Activated naive CD4-positive, alpha-beta T cell treated with anti-CD3 and anti-CD28 coated beads, Interleukin-2, amount 50 U/mL, for 72 hours (primary cell): ENCODE measurements at regions not wholly inside any gene's neighbourhood (a gene's known extent, or its start where the extent isn't known, plus 50 kb on each side); places are given as distances from the start of the nearest gene placed in this dataset.
"Not testable (repeated sequence)": the region's sequence is repeated elsewhere in the genome, so short reads cannot be mapped to it uniquely, and the experiment has no call there.

ENCODE experiments used
- ATAC-seq, 2 donors: fragments of 150-1000 bp; cut with Tn5 transposase; 2 replicates each; pipeline ENCODE4 v1.10.0; 2021; ENCODE audit warnings: mild to moderate bottlenecking in 2 of 2, moderate library complexity in 2 of 2
- DNase-seq, 2 donors: peaks; one replicate each; pipeline ENCODE4 v3.0.0; 2021 to 2022; ENCODE audit warnings: low spot score in 2 of 2
- H3K27ac Mint-ChIP-seq, 2 donors: one replicate each; pipeline ENCODE4 v1.8.0; 2022; ENCODE audit warnings: mild to moderate bottlenecking in 2 of 2, mixed read lengths in 2 of 2
- H3K36me3 Mint-ChIP-seq, 2 donors: one replicate each; pipeline ENCODE4 v1.8.0; 2022; ENCODE audit warnings: mixed read lengths in 2 of 2
- H3K9me3 Mint-ChIP-seq, 2 donors: one replicate each; pipeline ENCODE4 v1.8.0; 2022; ENCODE audit warnings: mixed read lengths in 2 of 2

DNA sequence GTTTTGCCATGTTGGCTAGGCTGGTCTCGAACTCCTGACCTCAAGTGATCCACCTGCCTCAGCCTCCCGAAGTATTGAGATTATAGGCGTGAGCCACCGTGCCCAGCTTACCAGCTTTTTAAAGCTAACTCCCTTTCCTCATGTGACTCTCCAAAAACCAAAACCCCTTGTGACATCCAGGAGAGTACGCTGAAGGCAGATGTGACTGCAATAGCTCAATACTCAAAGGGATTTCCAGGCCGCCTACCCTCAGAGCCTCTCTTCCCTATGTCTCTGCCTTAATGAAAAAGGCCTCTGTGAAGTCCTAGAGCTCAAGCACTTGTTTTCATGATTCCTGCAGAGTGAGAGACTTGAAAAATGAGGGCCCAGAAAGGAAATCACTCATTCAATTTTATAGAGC is 82.6 kb downstream of the TEX35 start:
- no peak overlapping the region for H3K27ac Mint-ChIP-seq
- no peaks in the 10 kb centered on the region for H3K9me3 Mint-ChIP-seq
- H3K36me3 Mint-ChIP-seq, result no peaks in the 10 kb centered on the region
- ATAC-seq, result no peak
- no peak for DNase-seq

GRCh38 chr1:178599087-178599486 is 86.2 kb downstream of the TEX35 start:
- ATAC-seq, result no peak
- no peak for DNase-seq
- H3K9me3 Mint-ChIP-seq, result no peaks in the 10 kb centered on the region
- no peak overlapping the region for H3K27ac Mint-ChIP-seq
- no peaks in the 10 kb centered on the region for H3K36me3 Mint-ChIP-seq

GRCh38 chr1:178599745-178600144 is 86.8 kb downstream of the TEX35 start:
- Mint-ChIP-seq H3K27ac (no peak overlapping the region), H3K36me3 (no peaks in the 10 kb centered on the region), H3K9me3 (no peaks in the 10 kb centered on the region)
- ATAC-seq (no peak), DNase-seq (no peak)

DNA sequence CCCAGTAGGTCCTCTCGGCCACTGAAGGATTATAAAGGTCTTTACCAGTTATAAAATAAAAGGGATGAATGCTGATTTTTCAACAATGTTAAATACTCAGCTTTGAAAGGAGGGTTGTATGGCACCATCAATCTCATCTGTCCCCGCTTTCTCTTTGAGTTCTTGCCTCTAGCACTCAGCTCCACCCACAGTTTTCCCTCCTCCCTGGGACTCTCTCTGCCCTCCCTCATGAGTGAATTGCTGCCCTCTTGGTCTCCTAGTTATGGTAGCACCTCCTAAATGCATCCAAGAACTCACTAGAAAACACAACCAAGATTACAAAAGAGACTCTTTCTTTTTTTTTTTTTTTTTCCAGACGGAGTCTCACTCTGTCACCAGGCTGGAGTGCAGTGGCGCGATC is 91.0 kb downstream of the TEX35 start:
- DNase-seq, result no peak

GRCh38 chr1:178606839-178607238 is 93.9 kb downstream of the TEX35 start:
- Mint-ChIP-seq H3K27ac (peak overlapping the region in 1 of 2 donors; percentile 16), H3K9me3 (no peaks in the 10 kb centered on the region), H3K36me3 (no peaks in the 10 kb centered on the region)
- ATAC-seq (no peak), DNase-seq (no peak)

More for the DNA sequence above, 91.0 kb downstream of the TEX35 start:
- no peak for ATAC-seq
- Mint-ChIP-seq H3K9me3 (no peaks in the 10 kb centered on the region), H3K36me3 (no peaks in the 10 kb centered on the region), H3K27ac (no peak overlapping the region)

DNA sequence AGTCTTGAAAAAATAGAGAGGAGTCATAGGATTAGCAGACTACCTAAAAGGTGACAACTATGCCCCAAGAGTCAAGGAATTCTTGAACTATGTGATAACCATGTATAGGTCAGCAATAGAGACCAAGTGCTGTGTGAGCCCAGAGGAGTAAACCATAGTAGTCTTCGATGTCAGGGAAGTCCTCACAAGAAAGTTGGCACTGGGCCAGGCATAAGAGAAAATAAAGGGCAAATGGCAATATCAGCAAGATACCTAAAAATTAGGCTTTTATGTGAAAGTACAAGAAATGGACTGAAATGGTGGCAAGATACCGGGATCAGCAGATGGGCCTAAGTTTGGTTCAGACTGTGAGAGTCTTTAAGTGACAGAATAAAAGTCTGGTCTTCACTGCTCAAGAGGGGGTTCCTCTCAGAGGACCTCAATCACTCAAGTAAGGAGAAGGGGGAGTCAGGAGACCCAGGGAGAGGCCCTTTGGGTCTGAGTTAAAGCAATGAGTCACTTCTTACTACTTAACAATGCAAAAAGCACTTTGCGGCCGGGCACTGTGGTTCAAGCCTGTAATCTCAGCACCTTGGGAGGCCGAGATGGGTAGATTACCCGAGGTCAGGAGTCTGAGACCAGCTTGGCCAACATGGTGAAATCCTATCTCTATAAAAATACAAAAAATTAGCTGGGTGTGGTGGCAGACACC is 95.0 kb downstream of the TEX35 start:
- no peaks in the 10 kb centered on the region for H3K36me3 Mint-ChIP-seq
- no peak overlapping the region for H3K27ac Mint-ChIP-seq
- DNase-seq, result no peak
- ATAC-seq, result peak in 1 of 2 donors; percentile 54
- H3K9me3 Mint-ChIP-seq, result no peaks in the 10 kb centered on the region

GRCh38 chr1:178609015-178609414 is 96.1 kb downstream of the TEX35 start:
- Mint-ChIP-seq H3K36me3 (no peaks in the 10 kb centered on the region), H3K27ac (no peak overlapping the region), H3K9me3 (no peaks in the 10 kb centered on the region)
- ATAC-seq (peak in 1 of 2 donors; percentile 61), DNase-seq (no peak)

GRCh38 chr1:178610690-178611410 is 97.9 kb downstream of the TEX35 start:
- H3K36me3 Mint-ChIP-seq, H3K9me3 Mint-ChIP-seq, DNase-seq, H3K27ac Mint-ChIP-seq, ATAC-seq: not testable (repeated sequence)

DNA sequence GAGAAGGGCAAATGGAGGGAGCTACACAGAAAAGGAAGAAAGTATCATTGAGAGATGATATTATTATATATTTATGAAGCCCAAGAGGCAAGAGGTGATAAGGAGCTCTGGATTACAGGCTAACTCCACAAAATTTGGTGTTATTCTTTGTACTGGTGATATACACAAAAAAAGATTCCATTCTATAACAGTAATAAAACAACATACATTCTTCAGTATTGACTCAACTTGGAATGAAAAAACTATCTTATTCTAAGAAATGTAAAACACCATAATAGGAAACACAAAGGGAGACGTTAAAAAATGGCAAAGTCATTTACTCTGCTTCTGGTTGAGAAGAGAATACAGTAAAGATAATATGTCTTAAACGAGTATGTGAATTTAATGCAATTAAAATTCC is 99.4 kb downstream of the TEX35 start:
- DNase-seq (no peak), ATAC-seq (no peak)
- H3K9me3 Mint-ChIP-seq, result no peaks in the 10 kb centered on the region
- no peak overlapping the region for H3K27ac Mint-ChIP-seq
- no peaks in the 10 kb centered on the region for H3K36me3 Mint-ChIP-seq

- ATAC-seq (no peak), DNase-seq (no peak)
- H3K9me3 Mint-ChIP-seq, result no peaks in the 10 kb centered on the region
- H3K36me3 Mint-ChIP-seq, result no peaks in the 10 kb centered on the region
- H3K27ac Mint-ChIP-seq, result no peak overlapping the region
Observed at GRCh38 chr1:178613271-178613945, 100.5 kb downstream of the TEX35 start.

DNA sequence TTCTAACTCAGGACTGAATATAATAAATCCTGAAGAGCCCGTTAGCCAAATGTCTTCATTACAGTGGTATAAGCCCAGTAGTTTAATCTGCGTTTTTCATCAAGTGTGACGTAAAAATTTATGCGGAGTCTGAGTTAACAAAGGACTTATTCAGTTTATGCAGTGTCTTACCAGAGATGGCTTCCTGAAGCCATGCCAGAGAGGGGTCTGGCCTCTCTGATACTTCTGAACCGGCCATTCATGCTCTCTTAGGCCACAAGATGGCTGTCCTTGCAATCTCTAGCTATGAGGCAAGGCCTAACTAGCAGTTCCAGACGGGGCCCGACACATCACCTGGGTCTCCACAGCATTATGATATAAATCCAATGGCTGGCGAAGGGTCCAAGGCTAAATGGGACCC is 101.4 kb downstream of the TEX35 start:
- Mint-ChIP-seq H3K36me3 (no peaks in the 10 kb centered on the region), H3K9me3 (no peaks in the 10 kb centered on the region), H3K27ac (no peak overlapping the region)
- DNase-seq (no peak), ATAC-seq (no peak)

DNA sequence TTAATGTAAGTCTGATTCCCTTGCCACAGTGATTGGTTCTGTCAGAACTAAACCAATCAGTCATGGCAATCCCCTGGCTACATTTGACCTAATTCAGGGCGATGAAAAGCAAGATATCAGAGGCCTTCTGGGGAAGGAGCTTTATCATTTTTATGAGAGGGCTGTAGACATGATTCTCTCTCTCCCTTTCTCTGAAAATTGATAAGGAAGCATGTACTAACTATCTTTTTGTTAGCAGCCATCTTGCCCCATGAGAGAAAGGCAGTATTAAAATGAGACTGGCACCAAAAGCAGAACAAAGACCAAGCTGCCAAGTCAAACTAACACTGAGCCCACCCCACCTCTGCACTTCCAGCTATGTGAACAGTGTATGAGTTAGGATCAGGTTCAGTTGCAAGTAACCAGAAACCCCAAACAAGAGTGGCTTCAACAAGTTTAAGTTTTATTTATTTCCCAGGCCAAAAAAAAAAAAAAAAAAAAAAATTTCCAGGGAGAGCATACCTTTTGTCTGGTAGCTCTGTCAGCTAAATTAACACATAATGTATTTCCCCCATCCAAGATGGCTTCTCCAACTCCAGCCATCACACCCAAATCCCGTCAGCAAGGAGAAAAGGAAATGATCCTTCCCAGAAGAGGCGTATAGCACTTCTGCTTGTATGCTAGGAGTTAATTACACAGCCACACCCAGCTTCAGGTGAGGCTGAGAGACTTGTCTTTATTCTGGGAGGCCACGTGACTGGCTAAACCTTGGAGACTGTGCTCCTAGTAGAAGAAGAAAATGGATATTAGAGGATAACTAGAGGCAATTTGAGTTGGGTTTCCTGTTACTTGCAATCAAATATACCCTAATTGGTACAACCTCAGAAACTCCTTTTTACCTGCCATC is 105.8 kb upstream of the RALGPS2 start:
- no peak for ATAC-seq
- no peaks in the 10 kb centered on the region for H3K36me3 Mint-ChIP-seq
- H3K9me3 Mint-ChIP-seq, result no peaks in the 10 kb centered on the region
- no peak overlapping the region for H3K27ac Mint-ChIP-seq
- no peak for DNase-seq

DNA sequence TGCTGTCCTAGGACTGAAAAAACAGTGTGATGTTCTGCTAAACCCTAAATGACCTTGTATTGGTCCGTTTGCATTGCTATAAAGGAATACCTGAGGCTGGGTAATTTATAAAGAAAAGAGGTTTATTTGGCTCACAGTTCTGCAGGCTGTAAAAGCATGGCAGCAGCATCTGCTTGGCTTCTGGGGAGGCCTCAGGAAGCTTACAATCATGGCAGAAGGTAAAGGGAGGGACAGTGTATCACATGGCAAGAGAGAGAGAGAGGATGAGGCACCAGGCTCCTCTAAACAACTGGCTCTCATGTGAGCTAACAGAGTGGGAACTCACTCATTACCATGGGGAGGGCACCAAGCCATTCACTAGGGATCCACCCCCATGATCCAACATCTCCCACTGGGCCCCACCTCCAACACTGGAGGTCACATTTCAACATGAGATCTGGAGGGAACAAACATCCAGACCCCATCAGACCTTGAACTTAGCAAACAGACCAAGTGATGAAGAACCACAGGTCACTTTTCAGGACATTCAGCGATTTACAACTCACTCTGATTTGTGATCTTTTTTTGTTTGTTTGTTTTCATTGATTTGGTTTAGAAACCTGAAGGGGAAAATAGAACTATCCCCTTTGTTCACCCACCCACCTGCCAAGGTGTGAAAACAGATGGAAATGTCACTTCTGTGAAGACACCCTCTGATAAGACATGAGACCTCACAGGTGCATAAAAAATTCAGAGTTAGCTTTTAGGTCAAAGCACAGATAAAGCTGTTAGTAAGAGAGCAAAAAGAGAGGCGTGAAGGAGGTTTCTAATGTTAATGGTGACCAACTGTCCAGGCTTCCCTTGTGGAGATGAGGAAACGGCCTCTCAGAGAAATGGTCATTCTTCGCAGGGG is 104.2 kb upstream of the RALGPS2 start:
- ATAC-seq (no peak), DNase-seq (no peak)
- Mint-ChIP-seq H3K27ac (no peak overlapping the region), H3K36me3 (no peaks in the 10 kb centered on the region), H3K9me3 (no peaks in the 10 kb centered on the region)

- DNase-seq (no peak), ATAC-seq (no peak)
- Mint-ChIP-seq H3K36me3 (no peaks in the 10 kb centered on the region), H3K9me3 (no peaks in the 10 kb centered on the region), H3K27ac (no peak overlapping the region)
Observed at GRCh38 chr1:178621822-178622221, 103.2 kb upstream of the RALGPS2 start.

GRCh38 chr1:178625695-178626094 is 99.3 kb upstream of the RALGPS2 start:
- DNase-seq, result no peak
- no peaks in the 10 kb centered on the region for H3K9me3 Mint-ChIP-seq
- no peak for ATAC-seq
- H3K36me3 Mint-ChIP-seq, result no peaks in the 10 kb centered on the region
- no peak overlapping the region for H3K27ac Mint-ChIP-seq

GRCh38 chr1:178627037-178627436 is 98.0 kb upstream of the RALGPS2 start:
- no peaks in the 10 kb centered on the region for H3K36me3 Mint-ChIP-seq
- H3K9me3 Mint-ChIP-seq, result no peaks in the 10 kb centered on the region
- no peak for DNase-seq
- no peak overlapping the region for H3K27ac Mint-ChIP-seq
- no peak for ATAC-seq
